HCT116 (cell line): ENCODE measurements at regions not wholly inside any gene's neighbourhood (a gene's known extent, or its start where the extent isn't known, plus 50 kb on each side); places are given as distances from the start of the nearest gene placed in this dataset.

Experiments
- ATAC-seq: fragments of 200-7000 bp; cut with Tn5 transposase; 2 replicates; pipeline ENCODE4 v1.9.1; 2020; ENCODE audit warnings: mild to moderate bottlenecking, moderate library complexity
- BruUV-seq: library from RNA; stranded (reverse); fragments of 400-500 nt; replicated peaks from 2 replicates; lab custom pipeline; 2021; lab: Mats Ljungman, UMichigan
- CTCF ChIA-PET: fragments of 300-600 bp; sonication (Branson Sonifier 250); formaldehyde crosslinking; loops from one replicate; lab custom pipeline; 2021; ENCODE audit warnings: antibody characterized with exemption; lab: Charles Lee
- POLR2A ChIA-PET: fragments of 300-600, 350-600 bp; sonication (Branson Sonifier 250); formaldehyde crosslinking; loops from one replicate; lab custom pipeline; 2021; ENCODE audit warnings: antibody characterized with exemption; lab: Charles Lee
- RAD21 ChIA-PET, 2 experiments: fragments of 300-600 bp; sonication (Branson Sonifier 250); formaldehyde crosslinking; loops; one replicate each; lab custom pipeline; 2023; ENCODE audit warnings: low total read pairs in 2 of 2; ENCODE audit not compliant: uncharacterized antibody in 2 of 2, unreplicated experiment in 2 of 2, low non-redundant PET in 1 of 2; lab: Charles Lee
- DNase-seq: peaks from one replicate; pipeline ENCODE4 v3.0.0-alpha.2; 2010; ENCODE audit warnings: low read depth, low spot score
- H2AFZ ChIP-seq: fragments of 200-600 bp; shearing (Covaris generic), sonication (generic); 2 replicates; pipeline ENCODE4 v1.6.1; 2017; ENCODE audit warnings: low read depth, mixed run types, mixed read lengths, antibody characterized with exemption, low read length; ENCODE audit not compliant: poor library complexity, severe bottlenecking
- H3K27ac ChIP-seq: 2 replicates; pipeline ENCODE4 v1.5.1; 2012; ENCODE audit warnings: low read depth, low read length
- H3K27me3 ChIP-seq: fragments of 200-600 bp; sonication (generic); 2 replicates; pipeline ENCODE4 v1.6.1; 2016; ENCODE audit warnings: mixed run types, low read length, mixed read lengths; ENCODE audit not compliant: insufficient read depth
- H3K36me3 ChIP-seq, 2 experiments: fragments of 200-500 bp in 1 of 2; fragments of 200-600 bp in 1 of 2; sonication (Bioruptor generic) in 1 of 2; sonication (generic) in 1 of 2; 2 replicates each; pipeline versions ENCODE4 v1.5.1 to v1.6.1; 2014 to 2016; ENCODE audit warnings: low read length in 2 of 2, inconsistent platforms in 1 of 2, mixed read lengths in 1 of 2, mixed run types in 1 of 2; ENCODE audit not compliant: insufficient read depth in 2 of 2, control insufficient read depth in 1 of 2
- H3K4me1 ChIP-seq, 2 experiments: fragments of 200-600 bp in 1 of 2; sonication (generic) in 1 of 2; 2 replicates each; pipeline versions ENCODE4 v1.5.1 to v1.6.1; 2012 to 2017; ENCODE audit warnings: low read length in 2 of 2, inconsistent platforms in 1 of 2, mild to moderate bottlenecking in 1 of 2, mixed read lengths in 1 of 2, mixed run types in 1 of 2, moderate library complexity in 1 of 2; ENCODE audit not compliant: insufficient read depth in 2 of 2, control insufficient read depth in 1 of 2
- H3K4me2 ChIP-seq: fragments of 200-600 bp; sonication (generic); 2 replicates; pipeline ENCODE4 v1.6.1; 2017; ENCODE audit warnings: mixed run types, low read length, mixed read lengths
- H3K4me3 ChIP-seq, 2 experiments: fragments of 200-600 bp in 1 of 2; sonication (generic) in 1 of 2; replicated peaks in 1 of 2; 2 replicates each; pipeline ENCODE4 v1.5.1; 2011 to 2016; ENCODE audit warnings: low read length in 2 of 2, control low read depth in 1 of 2, low read depth in 1 of 2, mild to moderate bottlenecking in 1 of 2, mixed read lengths in 1 of 2, mixed run types in 1 of 2
- H3K79me2 ChIP-seq: fragments of 200-600 bp; sonication (generic); 2 replicates; pipeline ENCODE4 v1.6.1; 2017; ENCODE audit warnings: mild to moderate bottlenecking, mixed run types, low read length, moderate library complexity, mixed read lengths; ENCODE audit not compliant: insufficient read depth
- H3K9ac ChIP-seq: fragments of 200-600 bp; sonication (generic); 2 replicates; pipeline ENCODE4 v1.6.1; 2016; ENCODE audit warnings: low read length, mixed read lengths
- H3K9me2 ChIP-seq: fragments of 200-600 bp; sonication (generic), shearing (Covaris generic); 2 replicates; pipeline ENCODE4 v1.6.1; 2017; ENCODE audit warnings: mixed run types, mild to moderate bottlenecking, moderate library complexity; ENCODE audit not compliant: insufficient read depth
- H3K9me3 ChIP-seq, 2 experiments: fragments of 200-500 bp in 1 of 2; fragments of 200-600 bp in 1 of 2; sonication (Bioruptor generic) in 1 of 2; sonication (generic) in 1 of 2; 2 replicates each; pipeline ENCODE4 v1.6.1; 2014 to 2017; ENCODE audit warnings: low read length in 2 of 2, mixed read lengths in 2 of 2, inconsistent platforms in 1 of 2, low read depth in 1 of 2, mild to moderate bottlenecking in 1 of 2, mixed run types in 1 of 2, moderate library complexity in 1 of 2; ENCODE audit not compliant: control insufficient read depth in 1 of 2, insufficient read depth in 1 of 2
- H4K20me1 ChIP-seq: fragments of 200-600 bp; sonication (generic), shearing (Covaris generic); 2 replicates; pipeline ENCODE4 v1.6.1; 2017; ENCODE audit warnings: mixed run types, mild to moderate bottlenecking, moderate library complexity; ENCODE audit not compliant: insufficient read depth
- CBX3 ChIP-seq: IDR thresholded peaks from 2 replicates; pipeline ENCODE4 v1.6.1; 2012; ENCODE audit warnings: low read depth
- CEBPB ChIP-seq: IDR thresholded peaks from 2 replicates; pipeline ENCODE4 v1.6.1; 2012; ENCODE audit warnings: low read depth
- ELF1 ChIP-seq: IDR thresholded peaks from 2 replicates; pipeline ENCODE4 v1.6.1; 2012; ENCODE audit warnings: low read depth, borderline replicate concordance
- JUND ChIP-seq: IDR thresholded peaks from 2 replicates; pipeline ENCODE4 v1.6.1; 2012
- RAD21 ChIP-seq: IDR thresholded peaks from 2 replicates; pipeline ENCODE4 v1.6.1; 2012; ENCODE audit warnings: low read depth, mild to moderate bottlenecking
- SP1 ChIP-seq: IDR thresholded peaks from 2 replicates; pipeline ENCODE4 v1.6.1; 2012; ENCODE audit warnings: low read depth
- SRF ChIP-seq: IDR thresholded peaks from 2 replicates; pipeline ENCODE4 v1.6.1; 2012; ENCODE audit warnings: low read depth
- TCF7L2 ChIP-seq: IDR thresholded peaks from 2 replicates; pipeline ENCODE4 v1.7.0; 2011; ENCODE audit warnings: borderline replicate concordance, inconsistent platforms; ENCODE audit not compliant: insufficient read depth, insufficient read length; ENCODE audit errors: extremely low read depth
- YY1 ChIP-seq: IDR thresholded peaks from 2 replicates; pipeline ENCODE4 v1.6.1; 2011; ENCODE audit warnings: low read length, low read depth, moderate library complexity, mild to moderate bottlenecking; ENCODE audit not compliant: insufficient replicate concordance; ENCODE audit errors: extremely low read depth
- ZNF274 ChIP-seq: fragments of 200-500 bp; sonication (Bioruptor generic); IDR thresholded peaks from 2 replicates; pipeline ENCODE4 v1.6.1; 2014; ENCODE audit warnings: mild to moderate bottlenecking, low read depth, low read length, inconsistent platforms
- intact Hi-C: fragments of 100-400 bp; cut with micrococcal nuclease; formaldehyde crosslinking; loops from 2 replicates; pipeline ENCODE4 v1.10.0; 2022
- TF ChIP-seq, protein P1 (sequence below): IDR thresholded peaks from 2 replicates; pipeline ENCODE4 v1.6.1; 2012
- TF ChIP-seq, protein P2 (sequence below): IDR thresholded peaks from 2 replicates; pipeline ENCODE4 v1.6.1; 2012
- TF ChIP-seq, protein P3 (sequence below), 3 experiments: fragments of 200-600 bp in 1 of 3; sonication (generic) in 1 of 3; IDR thresholded peaks in 2 of 3; conservative IDR thresholded peaks in 1 of 3; 2 replicates each; pipeline ENCODE4 v1.5.1; 2012 to 2017; ENCODE audit warnings: low read depth in 2 of 3, low read length in 2 of 3, antibody characterized with exemption in 1 of 3, borderline replicate concordance in 1 of 3, control low read depth in 1 of 3, mild to moderate bottlenecking in 1 of 3, mixed read lengths in 1 of 3, mixed run types in 1 of 3, moderate library complexity in 1 of 3; ENCODE audit not compliant: insufficient read depth in 1 of 3
- TF ChIP-seq, protein P4 (sequence below): IDR thresholded peaks from 2 replicates; pipeline ENCODE4 v1.6.1; 2012; ENCODE audit warnings: low read depth

DNA sequence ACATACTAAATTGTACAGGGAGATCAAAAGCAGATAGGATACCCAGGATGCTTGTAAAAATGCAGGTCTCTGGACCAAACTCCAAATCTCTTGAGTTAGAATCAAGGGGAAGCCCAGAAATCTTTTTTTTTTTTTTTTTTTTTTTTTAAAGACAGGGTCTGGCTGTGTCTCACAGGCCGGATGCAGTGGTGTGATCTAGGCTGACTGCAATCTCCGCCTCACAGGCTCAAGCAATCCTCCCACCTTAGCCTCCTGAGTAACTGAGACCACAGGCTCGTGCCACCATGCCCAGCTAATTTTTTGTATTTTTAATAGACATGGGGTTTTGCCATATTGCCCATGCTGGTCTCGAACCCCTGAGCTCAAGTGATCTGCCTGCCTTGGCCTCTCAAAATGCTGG is 373.5 kb downstream of the SHQ1 start (continued):
- TF ChIP-seq, protein P1, sequence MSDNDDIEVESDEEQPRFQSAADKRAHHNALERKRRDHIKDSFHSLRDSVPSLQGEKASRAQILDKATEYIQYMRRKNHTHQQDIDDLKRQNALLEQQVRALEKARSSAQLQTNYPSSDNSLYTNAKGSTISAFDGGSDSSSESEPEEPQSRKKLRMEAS: no peak
- TF ChIP-seq ZNF274: no peak
- no peak for TF ChIP-seq SRF
- TF ChIP-seq, protein P2, sequence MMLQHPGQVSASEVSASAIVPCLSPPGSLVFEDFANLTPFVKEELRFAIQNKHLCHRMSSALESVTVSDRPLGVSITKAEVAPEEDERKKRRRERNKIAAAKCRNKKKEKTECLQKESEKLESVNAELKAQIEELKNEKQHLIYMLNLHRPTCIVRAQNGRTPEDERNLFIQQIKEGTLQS: no peak
- TF ChIP-seq, protein P3, sequence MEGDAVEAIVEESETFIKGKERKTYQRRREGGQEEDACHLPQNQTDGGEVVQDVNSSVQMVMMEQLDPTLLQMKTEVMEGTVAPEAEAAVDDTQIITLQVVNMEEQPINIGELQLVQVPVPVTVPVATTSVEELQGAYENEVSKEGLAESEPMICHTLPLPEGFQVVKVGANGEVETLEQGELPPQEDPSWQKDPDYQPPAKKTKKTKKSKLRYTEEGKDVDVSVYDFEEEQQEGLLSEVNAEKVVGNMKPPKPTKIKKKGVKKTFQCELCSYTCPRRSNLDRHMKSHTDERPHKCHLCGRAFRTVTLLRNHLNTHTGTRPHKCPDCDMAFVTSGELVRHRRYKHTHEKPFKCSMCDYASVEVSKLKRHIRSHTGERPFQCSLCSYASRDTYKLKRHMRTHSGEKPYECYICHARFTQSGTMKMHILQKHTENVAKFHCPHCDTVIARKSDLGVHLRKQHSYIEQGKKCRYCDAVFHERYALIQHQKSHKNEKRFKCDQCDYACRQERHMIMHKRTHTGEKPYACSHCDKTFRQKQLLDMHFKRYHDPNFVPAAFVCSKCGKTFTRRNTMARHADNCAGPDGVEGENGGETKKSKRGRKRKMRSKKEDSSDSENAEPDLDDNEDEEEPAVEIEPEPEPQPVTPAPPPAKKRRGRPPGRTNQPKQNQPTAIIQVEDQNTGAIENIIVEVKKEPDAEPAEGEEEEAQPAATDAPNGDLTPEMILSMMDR (IDR thresholded peaks at IDR 0.05 in 2 of 3, conservative IDR thresholded peaks at IDR 0.05 in 1 of 3; ENCODE audit: borderline replicate concordance in 1 of 3, insufficient read depth in 1 of 3, low read depth in 2 of 3, low read length in 2 of 3): no peak
- TF ChIP-seq, all 23 proteins: peak for 0

DNA sequence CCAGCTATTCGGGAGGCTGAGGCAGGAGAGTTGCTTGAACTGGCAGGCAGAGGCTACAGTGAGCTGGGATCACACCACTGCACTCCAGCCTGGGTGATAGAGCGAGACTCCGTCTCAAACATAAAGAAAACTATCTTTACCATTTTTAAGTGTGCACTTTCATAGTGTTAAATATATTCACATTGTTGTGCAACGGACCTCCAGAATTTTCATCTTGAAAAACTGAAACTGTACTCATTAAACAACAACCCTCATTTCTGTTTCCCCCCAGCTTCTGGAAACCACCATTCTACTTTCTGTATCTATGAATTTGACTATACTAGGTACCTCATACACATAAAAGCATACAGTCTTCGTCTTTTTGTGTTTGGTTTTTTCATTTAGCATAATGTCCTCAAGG is 375.1 kb downstream of the SHQ1 start:
- H3K9ac ChIP-seq: no peak overlapping the region
- no peaks in the 10 kb centered on the region for H4K20me1 ChIP-seq
- ChIA-PET RAD21 (no interaction called here), CTCF (no interaction called here), POLR2A (interaction anchor here (1.3 kb wide), 1 partner anchor 10 kb away, joined by 3 read pairs; no protein-coding TSS in a partner anchor)
- H3K27me3 ChIP-seq: no peaks in the 10 kb centered on the region
- H3K9me2 ChIP-seq: no peaks in the 10 kb centered on the region
- no peak overlapping the region for H2AFZ ChIP-seq
- no peak overlapping the region for H3K4me2 ChIP-seq
- no TSS peak for BruUV-seq
- ATAC-seq: no peak
- H3K4me3 ChIP-seq: no peak overlapping the region
- no peak overlapping the region for H3K27ac ChIP-seq
- H3K36me3 ChIP-seq: no peaks in the 10 kb centered on the region
- TF ChIP-seq SP1 (no peak), JUND (no peak), CEBPB (no peak), YY1 (no peak), RAD21 (no peak), ELF1 (no peak), TCF7L2 (no peak), CBX3 (no peak)
- TF ChIP-seq, protein P3 (IDR thresholded peaks at IDR 0.05 in 2 of 3, conservative IDR thresholded peaks at IDR 0.05 in 1 of 3; ENCODE audit: borderline replicate concordance in 1 of 3, insufficient read depth in 1 of 3, low read depth in 2 of 3, low read length in 2 of 3): no peak
- TF ChIP-seq, protein P2: no peak
- TF ChIP-seq, protein P4, sequence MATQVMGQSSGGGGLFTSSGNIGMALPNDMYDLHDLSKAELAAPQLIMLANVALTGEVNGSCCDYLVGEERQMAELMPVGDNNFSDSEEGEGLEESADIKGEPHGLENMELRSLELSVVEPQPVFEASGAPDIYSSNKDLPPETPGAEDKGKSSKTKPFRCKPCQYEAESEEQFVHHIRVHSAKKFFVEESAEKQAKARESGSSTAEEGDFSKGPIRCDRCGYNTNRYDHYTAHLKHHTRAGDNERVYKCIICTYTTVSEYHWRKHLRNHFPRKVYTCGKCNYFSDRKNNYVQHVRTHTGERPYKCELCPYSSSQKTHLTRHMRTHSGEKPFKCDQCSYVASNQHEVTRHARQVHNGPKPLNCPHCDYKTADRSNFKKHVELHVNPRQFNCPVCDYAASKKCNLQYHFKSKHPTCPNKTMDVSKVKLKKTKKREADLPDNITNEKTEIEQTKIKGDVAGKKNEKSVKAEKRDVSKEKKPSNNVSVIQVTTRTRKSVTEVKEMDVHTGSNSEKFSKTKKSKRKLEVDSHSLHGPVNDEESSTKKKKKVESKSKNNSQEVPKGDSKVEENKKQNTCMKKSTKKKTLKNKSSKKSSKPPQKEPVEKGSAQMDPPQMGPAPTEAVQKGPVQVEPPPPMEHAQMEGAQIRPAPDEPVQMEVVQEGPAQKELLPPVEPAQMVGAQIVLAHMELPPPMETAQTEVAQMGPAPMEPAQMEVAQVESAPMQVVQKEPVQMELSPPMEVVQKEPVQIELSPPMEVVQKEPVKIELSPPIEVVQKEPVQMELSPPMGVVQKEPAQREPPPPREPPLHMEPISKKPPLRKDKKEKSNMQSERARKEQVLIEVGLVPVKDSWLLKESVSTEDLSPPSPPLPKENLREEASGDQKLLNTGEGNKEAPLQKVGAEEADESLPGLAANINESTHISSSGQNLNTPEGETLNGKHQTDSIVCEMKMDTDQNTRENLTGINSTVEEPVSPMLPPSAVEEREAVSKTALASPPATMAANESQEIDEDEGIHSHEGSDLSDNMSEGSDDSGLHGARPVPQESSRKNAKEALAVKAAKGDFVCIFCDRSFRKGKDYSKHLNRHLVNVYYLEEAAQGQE: no peak
- TF ChIP-seq, protein P1: no peak
- no peak for DNase-seq
- no peaks in the 10 kb centered on the region for H3K9me3 ChIP-seq
- H3K4me1 ChIP-seq: no peaks in the 10 kb centered on the region
- intact Hi-C loops: no loop called here
- no peaks in the 10 kb centered on the region for H3K79me2 ChIP-seq
